Astrocyte of the hippocampus (primary cell): ENCODE measurements at regions not wholly inside any gene's neighbourhood (a gene's known extent, or its start where the extent isn't known, plus 50 kb on each side); places are given as distances from the start of the nearest gene placed in this dataset.
"Not testable (repeated sequence)": the region's sequence is repeated elsewhere in the genome, so short reads cannot be mapped to it uniquely, and the experiment has no call there.

Experiments used
- DNase-seq: peaks from one replicate; pipeline ENCODE4 v3.0.0; 2011; ENCODE audit warnings: low read depth, low spot score

- no peak for DNase-seq
Measured at GRCh38 chr3:153268564-153269279, 106.7 kb downstream of the RAP2B start.

- no peak for DNase-seq
Measured at GRCh38 chr3:153269730-153270129, 107.7 kb downstream of the RAP2B start.

GRCh38 chr3:153273217-153273616, 111.2 kb downstream of the RAP2B start:
- no peak for DNase-seq

DNA sequence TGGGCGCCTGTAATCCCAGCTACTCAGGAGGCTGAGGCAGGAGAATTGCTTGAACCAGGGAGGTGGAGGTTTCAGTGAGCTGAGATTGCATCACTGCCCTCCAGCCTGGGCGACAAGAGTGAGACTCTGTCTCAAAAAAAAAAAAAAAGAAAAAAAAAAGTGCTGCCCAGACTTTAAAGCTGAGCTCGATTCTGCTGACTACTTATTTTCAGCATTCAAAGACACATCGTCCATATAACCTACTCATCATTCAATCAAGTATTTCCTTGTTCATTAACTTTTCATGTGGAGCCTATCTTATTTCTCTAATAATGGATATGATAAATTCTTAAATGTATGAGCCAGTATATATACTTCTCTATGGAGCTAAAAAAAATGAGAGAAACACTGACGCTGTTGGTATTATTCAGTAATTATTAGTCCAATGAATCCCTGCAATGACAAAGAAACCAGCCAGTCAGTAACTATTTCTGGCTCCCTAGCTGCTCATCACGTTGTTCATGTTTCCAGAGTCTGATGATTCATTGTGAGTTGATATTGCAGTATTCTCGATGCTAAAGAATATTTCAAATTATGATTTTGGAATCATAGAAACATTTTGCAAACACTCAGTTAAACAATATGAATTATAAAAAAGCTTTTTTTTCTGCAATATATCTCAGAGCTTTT, 111.9 kb downstream of the RAP2B start:
- DNase-seq = no peak

DNA sequence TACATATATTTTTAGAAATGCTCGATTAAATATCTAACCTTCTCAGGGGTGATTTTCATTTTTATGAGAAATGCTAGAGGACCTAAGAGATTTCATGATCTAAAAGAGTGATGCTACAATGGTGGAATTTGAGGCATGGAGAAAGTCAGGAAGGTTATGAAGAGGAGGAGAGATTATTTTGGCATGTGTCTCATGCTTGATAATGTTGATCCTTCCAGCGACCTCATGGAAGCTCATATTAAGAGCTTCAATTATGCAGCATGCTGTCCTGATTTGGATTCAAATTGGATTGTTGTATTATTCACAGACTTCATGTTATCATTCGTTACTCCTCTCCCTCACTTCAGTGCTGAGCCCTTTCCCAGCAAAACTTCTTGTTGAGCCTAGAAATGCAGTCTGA, 112.5 kb downstream of the RAP2B start:
- no peak for DNase-seq

DNA sequence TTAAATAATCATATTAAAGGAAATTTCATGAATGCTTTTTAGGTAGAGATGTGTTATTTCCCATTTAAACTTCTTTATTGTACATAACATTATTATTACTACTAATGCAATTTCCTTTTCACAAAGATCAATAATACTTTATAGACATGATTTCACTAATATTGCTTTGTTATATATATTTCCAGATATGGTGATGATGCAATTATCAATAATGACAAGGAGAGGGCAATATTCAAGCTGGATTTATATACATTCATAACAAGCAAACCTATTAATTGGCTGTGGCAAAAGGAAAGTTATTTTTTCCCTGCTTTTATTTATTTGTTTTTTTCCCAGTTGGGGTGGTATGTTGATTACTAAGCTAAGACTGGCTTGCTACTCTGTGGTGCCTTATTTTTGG, 113.5 kb downstream of the RAP2B start:
- no peak for DNase-seq

DNA sequence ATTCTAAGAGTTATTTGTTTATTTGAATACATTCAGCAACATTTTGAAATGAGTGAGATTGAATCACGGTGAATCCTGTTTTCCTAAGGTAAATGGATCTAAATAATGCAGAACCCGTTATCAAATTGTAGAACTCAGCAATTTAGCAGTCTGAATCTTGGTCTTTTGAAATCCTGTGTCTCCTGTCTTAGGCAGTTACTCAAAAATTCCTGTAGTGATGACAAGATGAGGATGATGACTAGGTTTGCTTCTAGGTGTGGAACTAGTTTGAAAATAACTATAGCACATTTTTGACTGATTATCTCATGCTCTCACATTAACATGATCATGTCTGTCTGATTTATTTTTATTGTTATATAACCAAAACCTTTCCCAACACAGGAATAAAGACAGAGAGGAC, 115.0 kb downstream of the RAP2B start:
- DNase-seq = no peak

GRCh38 chr3:153281236-153281997, 119.4 kb downstream of the RAP2B start:
- DNase-seq = not testable (repeated sequence)

DNA sequence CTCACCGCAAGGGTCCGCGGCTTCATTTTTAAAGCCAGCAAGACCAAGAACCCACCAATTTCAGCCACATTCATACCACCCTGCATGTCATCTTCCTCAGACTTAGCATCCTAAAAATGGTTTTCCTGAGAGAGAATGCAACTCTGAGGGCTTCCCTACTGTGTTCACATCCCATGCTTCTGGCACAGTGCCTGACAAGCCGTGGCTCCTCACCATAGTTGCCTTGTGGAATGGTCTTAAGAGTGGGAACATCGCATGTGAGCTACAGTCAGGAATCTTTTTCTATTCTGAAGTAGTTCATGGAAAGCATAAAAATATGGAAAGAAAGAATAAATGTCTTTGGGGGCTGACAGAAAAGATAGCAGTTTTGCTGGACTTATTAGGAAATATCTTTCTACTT, 120.3 kb downstream of the RAP2B start:
- DNase-seq = no peak

DNA sequence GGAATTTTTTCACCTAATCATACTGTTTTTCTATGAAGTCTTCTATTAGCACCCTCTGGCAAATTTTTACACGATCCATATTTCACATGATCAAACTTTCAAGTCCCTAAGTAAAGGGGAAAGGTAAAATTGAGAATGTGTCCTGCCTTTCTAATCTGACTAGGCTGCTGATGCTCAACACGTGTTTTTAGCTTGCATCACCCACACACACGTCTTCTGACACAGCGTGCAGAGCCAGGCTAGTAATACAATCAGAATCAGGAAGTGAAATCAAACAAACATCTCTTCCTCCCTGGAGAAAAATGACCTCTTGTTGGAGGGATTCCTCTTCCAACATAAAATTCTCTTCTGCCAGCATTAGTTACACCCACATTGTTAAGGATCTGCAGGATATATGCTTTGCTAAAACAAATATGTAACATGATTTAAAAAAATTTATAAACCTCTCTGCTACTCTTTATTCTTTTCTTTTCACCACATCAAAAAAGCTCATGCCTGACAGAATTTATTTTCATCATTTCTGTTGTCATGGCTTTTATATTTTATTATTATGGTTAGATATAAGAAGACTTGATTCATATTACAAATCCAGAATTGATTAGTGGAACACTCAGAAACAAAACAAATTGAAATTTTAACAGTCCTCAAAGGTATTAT, 122.4 kb downstream of the RAP2B start:
- DNase-seq = peak; percentile 60

DNA sequence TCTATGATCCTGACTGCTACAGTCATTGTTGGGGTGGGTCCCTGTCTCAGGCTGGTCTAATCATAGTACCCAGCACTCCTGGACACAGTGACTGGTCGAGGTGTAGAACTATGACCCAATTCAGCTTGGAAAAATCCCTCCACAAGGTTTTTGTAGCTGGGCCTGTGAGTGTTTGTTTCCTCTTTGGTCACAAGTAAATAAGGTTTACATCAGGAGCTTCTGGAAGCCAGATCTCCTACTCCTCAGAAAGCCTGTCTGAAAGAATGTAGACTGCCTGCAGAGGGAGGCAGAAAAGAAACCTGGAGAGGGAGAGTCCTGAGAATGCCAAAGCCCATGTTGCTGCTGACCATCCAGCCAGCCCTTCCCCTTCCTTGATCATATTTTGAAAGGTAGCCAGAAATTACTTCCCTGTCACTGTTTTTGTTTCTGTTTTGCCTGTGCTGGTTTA, 123.2 kb downstream of the RAP2B start:
- DNase-seq = peak; percentile 21

DNA sequence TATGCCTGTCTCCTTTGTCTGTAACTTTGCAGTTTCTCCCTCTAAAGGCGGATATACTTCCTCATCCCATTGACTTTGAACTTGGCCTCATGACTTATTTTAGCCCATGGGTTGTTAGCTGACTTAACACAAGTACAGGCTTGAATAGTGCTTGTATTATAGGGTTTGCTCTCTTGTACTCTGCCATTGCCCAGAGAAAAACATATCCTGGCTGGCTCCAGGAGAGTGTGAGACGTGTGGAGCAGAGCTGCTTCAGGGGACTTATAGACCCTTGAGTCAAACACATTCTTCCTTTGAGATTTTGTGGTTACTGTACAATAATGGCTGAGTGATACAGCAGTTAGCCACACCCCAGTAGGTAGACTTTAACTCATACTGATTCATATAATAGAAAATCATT, 124.0 kb downstream of the RAP2B start:
- no peak for DNase-seq

- no peak for DNase-seq
Measured at GRCh38 chr3:153287017-153287416, 125.0 kb downstream of the RAP2B start.

DNA sequence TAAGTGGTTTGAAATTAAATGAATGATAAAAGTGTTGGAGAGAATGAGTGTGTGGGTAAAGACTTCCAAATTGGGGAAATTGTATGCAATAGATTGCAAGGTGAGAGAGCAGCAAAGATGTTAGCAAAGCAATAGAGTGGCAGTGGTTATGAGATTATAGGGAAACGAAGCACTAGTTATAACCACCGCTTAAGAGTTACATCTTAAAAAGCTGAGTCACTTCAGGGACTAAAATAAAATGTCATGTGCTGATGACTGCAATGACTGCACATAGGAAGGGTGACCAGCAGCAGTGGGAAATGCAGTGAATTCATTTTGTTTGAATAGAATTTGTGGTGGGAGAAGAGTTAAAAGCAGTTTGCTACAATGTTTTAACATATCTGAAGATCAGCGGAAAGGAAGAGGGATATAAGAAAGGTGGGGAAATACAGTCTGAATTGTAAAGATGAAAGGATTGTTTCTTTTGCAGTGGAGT, 127.3 kb downstream of the RAP2B start:
- no peak for DNase-seq

DNA sequence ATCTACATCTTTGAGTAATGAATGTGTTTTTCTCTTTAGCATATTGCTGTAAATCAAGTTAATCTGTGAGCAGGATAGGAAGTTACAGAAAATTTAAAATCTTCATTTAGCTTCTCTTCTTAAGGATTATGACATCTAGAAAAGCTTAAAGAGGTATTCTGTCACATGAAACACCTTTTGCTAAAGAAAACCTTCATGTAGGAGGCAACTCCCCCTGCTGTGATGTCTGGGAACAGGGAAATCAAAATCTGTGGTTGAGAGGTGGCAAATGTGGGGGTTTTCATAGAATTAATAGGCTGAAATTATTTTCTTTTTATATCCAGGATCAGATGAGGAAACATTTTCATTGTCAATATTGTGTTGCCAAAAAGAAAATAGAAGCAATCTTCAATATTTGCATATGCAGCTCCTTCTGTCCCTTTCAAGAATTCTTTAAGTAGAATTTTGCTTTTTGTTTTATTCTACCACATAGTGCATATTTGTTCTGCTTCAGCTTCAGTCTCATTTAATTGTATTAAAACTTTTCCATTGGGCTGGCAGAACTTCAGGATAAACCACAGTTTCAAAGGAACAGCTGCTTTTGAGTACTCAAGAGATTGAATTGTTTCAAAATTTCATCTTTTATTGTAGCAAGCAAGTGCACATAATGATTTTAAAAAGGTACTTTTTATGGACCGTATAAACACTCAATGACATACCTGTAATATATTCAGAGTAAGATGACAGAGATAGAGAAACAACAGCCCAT, 128.4 kb downstream of the RAP2B start:
- no peak for DNase-seq

DNA sequence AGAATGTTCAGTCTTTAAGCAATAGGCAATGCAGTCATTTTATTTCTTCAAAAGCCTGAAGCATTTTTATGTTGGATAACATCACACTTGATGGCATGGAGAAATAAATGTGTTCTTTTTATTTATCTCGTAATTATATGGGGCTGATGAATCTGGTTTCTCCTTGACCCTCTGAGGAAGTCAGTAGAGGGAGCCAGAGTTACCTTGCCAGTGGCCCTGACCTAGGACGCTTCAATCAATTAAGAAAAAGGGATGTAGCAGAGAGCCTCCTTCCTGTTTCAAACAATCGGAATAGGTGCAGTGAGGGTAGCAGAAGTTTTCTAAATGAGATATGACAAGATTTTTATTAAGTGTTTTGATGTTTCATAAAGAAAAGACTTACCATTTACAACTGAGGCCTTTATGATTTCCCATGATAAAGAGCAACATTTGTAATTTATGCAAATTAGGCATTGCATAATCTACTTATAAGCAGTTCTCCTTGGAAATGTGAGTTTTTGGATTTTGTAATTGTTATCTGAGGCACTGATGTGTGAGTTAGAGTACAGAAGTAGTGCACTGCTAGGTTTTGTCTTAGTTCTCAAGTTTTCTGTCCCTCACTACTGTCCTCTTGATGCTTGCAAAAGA, 129.1 kb downstream of the RAP2B start:
- peak; percentile 33 for DNase-seq

DNA sequence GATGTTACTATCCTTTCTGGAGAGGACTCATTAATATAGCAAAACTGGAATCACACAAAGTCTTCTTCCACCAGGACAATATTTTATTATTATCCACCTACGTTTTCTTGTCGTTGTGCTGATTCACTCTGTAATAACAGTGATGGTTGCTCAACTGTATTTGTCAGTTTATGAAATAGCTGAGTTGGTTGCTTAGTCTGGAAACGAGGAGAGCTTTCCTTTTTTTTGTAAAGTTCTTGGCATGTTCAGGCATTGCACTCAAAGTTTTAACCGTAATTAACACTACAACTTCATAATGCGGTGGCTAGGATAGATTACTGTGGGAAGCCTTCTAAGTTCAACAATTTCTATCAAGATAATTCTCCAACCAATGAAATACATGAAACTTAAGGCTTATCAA, 131.2 kb downstream of the RAP2B start:
- DNase-seq = no peak

DNA sequence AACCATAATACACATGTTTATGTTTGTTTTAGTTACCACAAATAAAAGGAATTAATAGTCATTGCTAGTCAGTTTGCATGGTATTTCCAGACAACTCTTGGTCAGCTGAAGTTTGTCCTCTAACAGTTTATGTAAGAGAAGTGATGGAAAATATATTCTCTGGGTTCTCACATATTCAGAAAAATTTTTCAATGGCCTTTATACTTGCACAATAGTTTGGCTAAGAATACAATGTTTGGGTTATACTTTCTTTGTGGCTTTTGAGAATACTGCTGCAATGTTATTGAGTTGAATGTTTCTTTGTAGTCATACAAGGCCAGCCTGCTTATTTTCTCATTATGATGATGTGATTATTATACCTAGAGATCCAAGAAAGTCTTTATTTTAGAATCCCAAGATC, 133.9 kb downstream of the RAP2B start:
- DNase-seq = no peak

DNA sequence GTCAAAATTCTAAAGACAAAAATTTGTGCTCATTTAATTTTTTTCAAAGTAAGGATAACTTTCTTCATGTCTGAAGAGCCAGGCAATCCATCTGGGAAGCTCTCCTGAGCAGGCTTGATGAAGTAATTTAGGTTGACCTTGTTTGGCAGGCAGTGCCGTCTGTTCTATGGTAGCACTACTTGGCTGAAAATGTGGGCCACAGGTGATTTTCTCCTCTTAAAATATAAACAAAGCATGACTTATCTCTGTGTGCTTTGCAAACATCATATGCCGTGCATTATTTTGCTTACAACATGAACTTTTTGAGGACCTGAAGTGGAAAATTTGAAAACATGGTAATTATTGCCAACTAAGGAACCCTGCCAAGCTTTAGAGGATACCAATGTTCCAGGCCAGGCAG, 143.2 kb downstream of the RAP2B start:
- DNase-seq = no peak

DNA sequence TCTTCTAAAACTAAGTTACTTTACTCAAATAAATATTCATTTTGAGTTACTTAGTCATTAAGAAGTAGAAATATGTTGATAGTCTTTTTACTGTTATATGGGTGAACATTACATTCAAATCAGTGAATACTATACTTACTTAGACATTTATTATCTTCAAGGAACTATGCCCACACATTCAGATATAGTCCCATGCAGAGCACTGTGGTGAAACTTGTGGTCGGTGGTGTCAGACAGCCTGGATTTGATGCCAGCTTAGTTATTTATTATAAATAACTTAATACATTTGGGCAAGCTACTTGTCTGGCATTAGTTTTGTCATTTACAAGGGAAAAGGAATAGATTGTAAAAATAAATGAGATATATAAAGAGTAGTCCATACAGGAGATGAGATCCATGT, 149.5 kb downstream of the RAP2B start:
- DNase-seq = peak; percentile 19
